Astrocyte of the hippocampus (primary cell): ENCODE measurements at regions not wholly inside any gene's neighbourhood (a gene's known extent, or its start where the extent isn't known, plus 50 kb on each side); places are given as distances from the start of the nearest gene placed in this dataset.
"Not testable (repeated sequence)": the region's sequence is repeated elsewhere in the genome, so short reads cannot be mapped to it uniquely, and the experiment has no call there.

ENCODE experiments used
- DNase-seq: peaks from one replicate; pipeline ENCODE4 v3.0.0; 2011; ENCODE audit warnings: low read depth, low spot score

GRCh38 chr4:169934794-169935429 lies 91.3 kb downstream of the MFAP3L start:
- DNase-seq = peak; percentile 16

DNA sequence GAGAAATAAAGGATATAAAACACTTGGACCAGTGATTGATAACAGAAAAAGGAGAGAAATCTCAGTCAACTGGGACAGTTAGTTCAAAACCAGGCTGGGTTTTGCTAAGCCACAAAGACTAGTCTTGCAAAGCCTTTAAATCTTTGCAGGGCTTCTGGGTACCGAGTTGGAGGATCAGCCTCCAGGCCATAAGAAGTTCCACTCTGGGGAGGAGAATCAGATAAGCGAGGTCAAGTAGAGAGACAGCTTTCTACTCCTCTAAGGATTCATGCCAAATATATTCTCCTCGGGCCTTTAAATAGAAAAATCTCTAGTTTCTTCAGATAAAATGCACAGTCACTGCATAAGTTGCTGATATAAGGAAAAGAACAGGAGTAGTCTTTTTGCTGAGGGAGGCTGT lies 92.7 kb downstream of the MFAP3L start:
- no peak for DNase-seq

GRCh38 chr4:169931964-169932363 lies 94.2 kb downstream of the MFAP3L start:
- no peak for DNase-seq

GRCh38 chr4:169930755-169931154 lies 95.4 kb downstream of the MFAP3L start:
- DNase-seq = not testable (repeated sequence)

- DNase-seq = no peak
Measured at GRCh38 chr4:169927280-169927679, 98.9 kb downstream of the MFAP3L start.

DNA sequence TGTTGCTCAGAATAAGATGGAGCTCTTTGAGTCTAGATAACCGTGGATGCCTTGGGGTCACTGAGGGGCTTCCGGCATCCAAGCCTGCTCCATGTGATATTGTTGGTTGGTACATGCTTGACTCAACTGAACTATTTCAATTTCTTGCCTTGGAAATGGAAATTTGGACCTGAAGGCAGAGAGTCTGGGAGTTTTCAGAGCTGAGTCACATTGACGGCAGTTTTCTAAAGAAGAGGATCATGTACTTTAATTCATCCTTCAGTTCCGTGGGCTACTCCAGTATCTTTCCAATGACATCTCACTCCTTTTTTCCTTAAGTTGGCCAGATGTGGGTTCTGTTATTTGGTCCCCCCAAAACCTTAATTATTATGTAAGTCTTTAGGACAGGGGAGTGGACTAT lies 100.5 kb downstream of the MFAP3L start:
- DNase-seq = peak; percentile 52

- DNase-seq = peak; percentile 57
Measured at GRCh38 chr4:169922632-169923276, 103.4 kb downstream of the MFAP3L start.

DNA sequence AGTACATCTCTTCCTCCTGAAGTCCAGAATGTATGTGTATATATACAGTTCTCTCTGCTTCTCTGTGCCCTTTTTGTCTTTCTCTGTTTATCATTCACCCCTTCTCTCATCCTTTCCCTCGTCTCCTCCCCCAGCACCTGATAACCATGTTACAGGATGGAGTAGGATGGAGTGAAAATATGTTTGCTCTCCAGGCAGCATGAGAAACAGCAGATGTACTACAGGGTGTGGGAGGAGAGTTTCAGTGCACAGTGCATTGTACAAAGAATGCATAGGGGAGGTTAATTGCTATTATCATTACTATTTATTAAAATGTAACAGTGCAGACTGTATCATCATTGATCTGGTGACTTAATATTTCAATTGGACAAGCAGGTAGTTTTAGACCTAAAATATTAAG lies 104.5 kb downstream of the MFAP3L start:
- no peak for DNase-seq

- no peak for DNase-seq
Measured at GRCh38 chr4:169921237-169921636, 105.0 kb downstream of the MFAP3L start.

DNA sequence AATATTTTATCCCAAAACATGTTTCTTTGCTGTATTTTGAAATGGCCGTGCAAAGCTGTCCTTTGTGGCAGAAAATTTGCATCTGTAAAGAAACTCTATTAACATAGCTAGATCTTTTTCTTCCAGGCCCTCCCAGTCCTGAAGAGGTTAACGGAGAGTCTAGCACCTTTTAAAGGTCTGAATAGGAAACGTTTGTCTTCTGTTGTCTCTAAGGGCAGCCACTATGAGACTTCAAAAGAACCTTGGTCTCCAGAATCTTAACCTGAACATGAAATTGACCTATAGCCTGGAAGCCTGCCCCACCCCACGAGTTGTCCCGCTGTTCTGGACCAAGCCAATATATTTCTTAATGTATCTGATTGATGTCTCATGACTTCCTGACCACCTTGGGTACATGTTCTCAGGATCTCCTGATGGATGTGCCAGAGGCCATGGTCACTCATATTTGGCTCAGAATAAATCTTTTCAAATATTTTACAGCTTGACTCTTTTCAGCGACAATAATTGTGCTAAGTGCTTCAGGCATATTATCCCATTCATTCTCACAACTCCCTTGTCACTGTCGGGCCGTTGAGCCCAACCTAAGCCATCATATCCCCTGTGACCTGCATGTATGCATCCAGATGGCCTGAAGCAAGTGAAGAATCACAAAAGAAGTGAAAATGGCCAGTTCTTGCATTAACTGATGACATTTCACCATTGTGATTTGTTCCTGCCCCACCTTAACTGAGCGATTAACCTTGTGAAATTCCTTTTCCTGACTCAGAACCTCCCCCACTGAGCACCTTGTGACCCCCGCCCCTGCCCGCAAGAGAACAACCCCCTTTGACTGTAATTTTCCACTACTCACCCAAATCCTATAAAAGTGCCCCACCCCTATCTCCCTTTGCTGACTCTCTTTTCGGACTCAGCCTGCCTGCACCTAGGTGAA lies 106.7 kb downstream of the MFAP3L start:
- DNase-seq = not testable (repeated sequence)

GRCh38 chr4:169915545-169915944 lies 110.7 kb downstream of the MFAP3L start:
- DNase-seq = no peak

DNA sequence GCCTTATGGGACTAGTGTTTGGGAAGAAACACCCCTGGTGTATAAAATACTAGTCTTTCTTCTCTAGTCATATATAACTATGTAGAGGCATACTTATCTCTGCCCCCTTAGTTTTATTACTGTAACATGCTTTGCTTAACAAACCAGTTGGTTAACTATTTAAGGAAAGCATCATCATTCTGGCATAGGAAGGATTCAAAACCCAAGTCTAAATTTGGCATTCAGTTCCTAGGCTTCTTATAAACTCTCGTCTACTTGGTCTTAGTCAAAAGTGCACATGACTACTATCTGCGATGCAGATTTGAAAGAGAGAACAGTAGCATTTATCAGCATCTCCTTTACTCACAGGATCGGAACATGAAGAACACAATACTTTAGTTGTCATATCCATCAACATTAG lies 111.3 kb downstream of the MFAP3L start:
- DNase-seq = no peak

- no peak for DNase-seq
Measured at GRCh38 chr4:169912996-169913395, 113.2 kb downstream of the MFAP3L start.

- no peak for DNase-seq
Measured at GRCh38 chr4:169909897-169910296, 116.3 kb downstream of the MFAP3L start.

- DNase-seq = no peak
Measured at GRCh38 chr4:169909479-169909878, 116.7 kb downstream of the MFAP3L start.

- DNase-seq = no peak
Measured at GRCh38 chr4:169907705-169908104, 118.5 kb downstream of the MFAP3L start.

GRCh38 chr4:169906821-169907220 lies 119.4 kb downstream of the MFAP3L start:
- no peak for DNase-seq

DNA sequence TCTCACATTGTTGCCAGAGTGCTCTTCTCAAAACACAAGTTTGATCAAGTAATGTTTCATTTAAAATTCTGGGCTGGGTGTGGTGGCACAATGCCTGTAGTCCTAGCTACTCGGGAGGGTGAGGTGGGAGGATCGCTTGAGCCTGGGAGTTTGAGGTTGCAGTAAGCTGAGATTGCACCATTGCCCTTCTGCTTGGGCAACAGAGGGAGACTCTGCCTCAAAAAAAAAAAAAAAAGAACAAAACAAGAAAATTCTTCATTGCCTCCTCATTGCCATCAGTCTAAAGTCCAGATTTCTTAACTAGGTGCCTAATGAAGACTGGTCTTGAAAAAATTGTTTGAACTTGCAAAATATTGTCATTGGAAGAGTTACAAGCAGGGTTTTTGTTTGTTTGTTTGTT lies 120.1 kb downstream of the MFAP3L start:
- no peak for DNase-seq

DNA sequence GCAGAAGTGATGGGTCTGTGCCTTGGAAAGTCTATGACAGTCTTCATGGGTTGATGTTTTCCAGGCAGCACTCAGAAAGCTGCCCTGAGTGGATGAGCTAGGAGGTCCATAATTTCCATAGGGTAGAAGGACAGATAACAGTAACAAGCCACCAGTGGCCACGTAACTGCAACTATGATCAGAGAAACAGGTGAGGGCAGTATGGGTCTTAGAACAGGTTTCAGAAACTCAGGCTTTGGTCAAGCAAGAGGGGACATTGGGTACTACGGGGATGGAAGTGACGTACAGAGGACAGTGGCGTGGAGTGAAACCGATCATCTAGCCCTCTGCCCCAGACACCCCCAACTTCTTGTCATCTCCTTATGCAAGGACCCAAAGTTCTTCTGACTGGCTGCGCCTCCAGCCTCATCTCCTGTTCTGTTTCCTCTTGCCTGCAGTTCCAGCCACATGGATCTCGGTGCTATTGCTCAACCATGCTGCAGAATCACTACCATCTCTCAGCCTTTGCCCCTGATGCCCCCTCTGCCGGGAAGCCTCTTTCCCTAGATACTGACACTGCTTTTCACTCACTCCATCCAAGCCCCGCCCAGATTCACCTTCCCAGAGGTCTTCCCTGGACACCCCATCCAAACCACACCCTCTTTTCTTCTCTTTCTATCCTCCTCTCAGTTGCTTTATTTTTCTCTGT lies 123.4 kb downstream of the MFAP3L start:
- DNase-seq = no peak

GRCh38 chr4:169900241-169900845 lies 125.9 kb downstream of the MFAP3L start:
- DNase-seq = peak; percentile 41

DNA sequence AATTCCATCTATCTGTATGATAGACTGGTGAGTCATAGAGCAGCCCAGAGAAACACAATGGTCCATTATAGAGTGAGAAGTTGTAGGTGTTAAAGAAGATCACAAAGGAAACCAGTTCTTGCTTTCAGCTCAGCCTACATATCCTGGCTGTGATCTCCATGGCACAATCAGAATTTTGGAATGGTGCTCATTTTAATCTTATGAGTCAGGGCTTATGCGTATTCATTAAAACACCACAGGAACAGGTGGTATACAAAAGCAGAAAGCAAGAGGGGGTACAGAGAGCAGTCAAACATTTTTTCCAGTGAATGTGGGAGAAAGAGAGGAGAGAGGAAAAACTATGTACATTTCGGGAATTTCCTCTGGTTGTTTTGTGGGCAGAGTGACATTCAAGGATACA lies 126.9 kb downstream of the MFAP3L start:
- DNase-seq = peak; percentile 87
